Spinal cord (tissue), 9 donors: ENCODE measurements at regions not wholly inside any gene's neighbourhood (a gene's known extent, or its start where the extent isn't known, plus 50 kb on each side); places are given as distances from the start of the nearest gene placed in this dataset.
A peak's percentile ranks its signal among the peaks of the same experiment; 100 is the strongest.
"Not testable (repeated sequence)": the region's sequence is repeated elsewhere in the genome, so short reads cannot be mapped to it uniquely, and the experiment has no call there.

ENCODE experiments used
- DNase-seq, 6 donors: peaks; one replicate each; pipeline versions ENCODE4 v3.0.0 to v3.0.0-alpha.2; 2013 to 2015; ENCODE audit warnings: low spot score in 6 of 6, low read depth in 4 of 6
- H3K27ac ChIP-seq: one replicate; pipeline ENCODE4 v1.5.1; 2013; ENCODE audit warnings: low read depth, low read length, control low read depth
- H3K27me3 ChIP-seq: one replicate; pipeline ENCODE4 v1.6.1; 2013; ENCODE audit warnings: low read length; ENCODE audit not compliant: control insufficient read depth, insufficient read depth
- H3K36me3 ChIP-seq: one replicate; pipeline ENCODE4 v1.6.1; 2013; ENCODE audit warnings: low read length; ENCODE audit not compliant: control insufficient read depth, insufficient read depth
- H3K4me1 ChIP-seq: one replicate; pipeline ENCODE4 v1.6.1; 2013; ENCODE audit warnings: low read length; ENCODE audit not compliant: control insufficient read depth, insufficient read depth
- H3K4me3 ChIP-seq: one replicate; pipeline ENCODE4 v1.5.1; 2013; ENCODE audit warnings: low read depth, low read length, control low read depth
- H3K9me3 ChIP-seq: one replicate; pipeline ENCODE4 v1.6.1; 2013; ENCODE audit warnings: low read length; ENCODE audit not compliant: control insufficient read depth, insufficient read depth
- WGBS: methylation state at CpG from one replicate; pipeline ENCODE4 v1.1.5; 2013; ENCODE audit warnings: missing lambda C conversion rate; ENCODE audit not compliant: insufficient coverage; 5-methylcytosine and 5-hydroxymethylcytosine counted together
- donor health status: healthy.

- WGBS: no CpG with 5 or more reads among the region's 1 CpG
- Histone ChIP-seq H3K27ac (no peak overlapping the region), H3K27me3 (peaks cover 31% of the 10 kb centered on the region), H3K9me3 (no peaks in the 10 kb centered on the region), H3K36me3 (no peaks in the 10 kb centered on the region), H3K4me1 (no peaks in the 10 kb centered on the region), H3K4me3 (no peak overlapping the region)
- DNase-seq: no peak
Observed at GRCh38 chrX:131634900-131635299, 91.0 kb downstream of the OR13H1 start.

- WGBS: no CpG with 5 or more reads among the region's 1 CpG
- DNase-seq: no peak
- H3K4me1 ChIP-seq: no peaks in the 10 kb centered on the region
- H3K27ac ChIP-seq: no peak overlapping the region
- no peaks in the 10 kb centered on the region for H3K9me3 ChIP-seq
- H3K36me3 ChIP-seq: no peaks in the 10 kb centered on the region
- no peak overlapping the region for H3K4me3 ChIP-seq
- peaks cover 46% of the 10 kb centered on the region for H3K27me3 ChIP-seq
Observed at GRCh38 chrX:131646106-131646505, 102.2 kb downstream of the OR13H1 start.

- Histone ChIP-seq H3K4me3 (no peak overlapping the region), H3K27me3 (peaks cover 35% of the 10 kb centered on the region), H3K4me1 (no peaks in the 10 kb centered on the region), H3K36me3 (no peaks in the 10 kb centered on the region), H3K9me3 (peaks cover 2% of the 10 kb centered on the region), H3K27ac (no peak overlapping the region)
- WGBS: no CpG with 5 or more reads among the region's 5 CpGs
- DNase-seq: no peak
Observed at GRCh38 chrX:131649741-131650140, 105.9 kb downstream of the OR13H1 start.

- H3K36me3 ChIP-seq: no peaks in the 10 kb centered on the region
- no peak overlapping the region for H3K27ac ChIP-seq
- no peak overlapping the region for H3K4me3 ChIP-seq
- WGBS: 58% methylated on average over 3 of the region's 4 CpGs
- no peak for DNase-seq
- H3K9me3 ChIP-seq: peaks cover 2% of the 10 kb centered on the region
- H3K4me1 ChIP-seq: no peaks in the 10 kb centered on the region
- peaks cover 35% of the 10 kb centered on the region for H3K27me3 ChIP-seq
Observed at GRCh38 chrX:131650637-131651410, 107.0 kb downstream of the OR13H1 start.

GRCh38 chrX:131663726-131664125 lies 119.9 kb downstream of the OR13H1 start:
- 90% methylated on average over 4 of the region's 9 CpGs for WGBS

GRCh38 chrX:131671735-131672134 lies 127.9 kb downstream of the OR13H1 start:
- 50% methylated on average over 1 of the region's 2 CpGs for WGBS

More at GRCh38 chrX:131663726-131664125, 119.9 kb downstream of the OR13H1 start:
- H3K4me3 ChIP-seq, H3K36me3 ChIP-seq, DNase-seq, H3K27ac ChIP-seq, H3K4me1 ChIP-seq, H3K9me3 ChIP-seq, H3K27me3 ChIP-seq: not testable (repeated sequence)

GRCh38 chrX:131675596-131676194 lies 131.8 kb downstream of the OR13H1 start:
- H3K4me3 ChIP-seq: no peak overlapping the region
- no peaks in the 10 kb centered on the region for H3K36me3 ChIP-seq
- peaks cover 25% of the 10 kb centered on the region for H3K27me3 ChIP-seq
- no peaks in the 10 kb centered on the region for H3K4me1 ChIP-seq
- H3K9me3 ChIP-seq: no peaks in the 10 kb centered on the region
- no peak for DNase-seq
- H3K27ac ChIP-seq: no peak overlapping the region
- WGBS: no CpG with 5 or more reads among the region's 1 CpG

More at GRCh38 chrX:131671735-131672134, 127.9 kb downstream of the OR13H1 start:
- H3K36me3 ChIP-seq: no peaks in the 10 kb centered on the region
- H3K27me3 ChIP-seq: peaks cover 12% of the 10 kb centered on the region
- peak in 2 of 6 donors; percentile 1 to 33 for DNase-seq
- H3K9me3 ChIP-seq: no peaks in the 10 kb centered on the region
- H3K27ac ChIP-seq: no peak overlapping the region
- no peak overlapping the region for H3K4me3 ChIP-seq
- H3K4me1 ChIP-seq: no peaks in the 10 kb centered on the region

- DNase-seq: peak in 3 of 6 donors; percentile 9 to 50 (median 41)
- Histone ChIP-seq H3K27me3 (peaks cover 30% of the 10 kb centered on the region), H3K4me1 (no peaks in the 10 kb centered on the region), H3K9me3 (no peaks in the 10 kb centered on the region), H3K27ac (no peak overlapping the region), H3K4me3 (no peak overlapping the region), H3K36me3 (no peaks in the 10 kb centered on the region)
- WGBS: 34% methylated on average over 17 of the region's 20 CpGs
Observed at GRCh38 chrX:131677655-131678628, 134.1 kb downstream of the OR13H1 start.

GRCh38 chrX:131682735-131683134 lies 138.9 kb downstream of the OR13H1 start:
- not testable (repeated sequence) for H3K27ac ChIP-seq, H3K4me3 ChIP-seq, DNase-seq, H3K4me1 ChIP-seq, H3K36me3 ChIP-seq, H3K9me3 ChIP-seq
- H3K27me3 ChIP-seq: peaks cover 20% of the 10 kb centered on the region
- WGBS: no CpG with 5 or more reads among the region's 1 CpG
